ENCODE measurements at regions not wholly inside any gene's neighbourhood (a gene's known extent, or its start where the extent isn't known, plus 50 kb on each side); places are given as distances from the start of the nearest gene placed in this dataset.

- peak; percentile 33 for DNase-seq
Measured at GRCh38 chr2:8452979-8453903, 228.6 kb upstream of the ID2 start.

GRCh38 chr2:8453904-8454302, 228.0 kb upstream of the ID2 start:
- no peak for DNase-seq

GRCh38 chr2:8454797-8455196, 227.1 kb upstream of the ID2 start:
- DNase-seq: no peak

- DNase-seq: no peak
Measured at GRCh38 chr2:8455236-8456150, 226.4 kb upstream of the ID2 start.

- DNase-seq: peak; percentile 68
Measured at GRCh38 chr2:8456151-8457091, 225.4 kb upstream of the ID2 start.

- DNase-seq: peak; percentile 25
Measured at GRCh38 chr2:8457092-8457481, 224.8 kb upstream of the ID2 start.

GRCh38 chr2:8457699-8458502, 224.0 kb upstream of the ID2 start:
- no peak for DNase-seq

- DNase-seq: no peak
Measured at GRCh38 chr2:8458503-8459459, 223.1 kb upstream of the ID2 start.

- no peak for DNase-seq
Measured at GRCh38 chr2:8459474-8459873, 222.4 kb upstream of the ID2 start.

GRCh38 chr2:8461341-8461740, 220.5 kb upstream of the ID2 start:
- DNase-seq: no peak

- DNase-seq: no peak
Measured at GRCh38 chr2:8462280-8462679, 219.6 kb upstream of the ID2 start.

GRCh38 chr2:8462899-8463648, 218.8 kb upstream of the ID2 start:
- no peak for DNase-seq

- DNase-seq: no peak
Measured at GRCh38 chr2:8465560-8465959, 216.3 kb upstream of the ID2 start.

- DNase-seq: no peak
Measured at GRCh38 chr2:8469709-8470493, 212.0 kb upstream of the ID2 start.

GRCh38 chr2:8472545-8473323, 209.1 kb upstream of the ID2 start:
- no peak for DNase-seq

- DNase-seq: peak; percentile 62
Measured at GRCh38 chr2:8475349-8476031, 206.4 kb upstream of the ID2 start.
